HCT116 (cell line): ENCODE measurements at regions not wholly inside any gene's neighbourhood (a gene's known extent, or its start where the extent isn't known, plus 50 kb on each side); places are given as distances from the start of the nearest gene placed in this dataset.

ENCODE experiments used
- ATAC-seq: fragments of 200-7000 bp; cut with Tn5 transposase; 2 replicates; pipeline ENCODE4 v1.9.1; 2020; ENCODE audit warnings: mild to moderate bottlenecking, moderate library complexity
- BruUV-seq: library from RNA; stranded (reverse); fragments of 400-500 nt; replicated peaks from 2 replicates; lab custom pipeline; 2021; lab: Mats Ljungman, UMichigan
- CTCF ChIA-PET: fragments of 300-600 bp; sonication (Branson Sonifier 250); formaldehyde crosslinking; loops from one replicate; lab custom pipeline; 2021; ENCODE audit warnings: antibody characterized with exemption; lab: Charles Lee
- POLR2A ChIA-PET: fragments of 300-600, 350-600 bp; sonication (Branson Sonifier 250); formaldehyde crosslinking; loops from one replicate; lab custom pipeline; 2021; ENCODE audit warnings: antibody characterized with exemption; lab: Charles Lee
- RAD21 ChIA-PET, 2 experiments: fragments of 300-600 bp; sonication (Branson Sonifier 250); formaldehyde crosslinking; loops; one replicate each; lab custom pipeline; 2023; ENCODE audit warnings: low total read pairs in 2 of 2; ENCODE audit not compliant: uncharacterized antibody in 2 of 2, unreplicated experiment in 2 of 2, low non-redundant PET in 1 of 2; lab: Charles Lee
- DNase-seq: peaks from one replicate; pipeline ENCODE4 v3.0.0-alpha.2; 2010; ENCODE audit warnings: low read depth, low spot score
- H2AFZ ChIP-seq: fragments of 200-600 bp; shearing (Covaris generic), sonication (generic); 2 replicates; pipeline ENCODE4 v1.6.1; 2017; ENCODE audit warnings: low read depth, mixed run types, mixed read lengths, antibody characterized with exemption, low read length; ENCODE audit not compliant: poor library complexity, severe bottlenecking
- H3K27ac ChIP-seq: 2 replicates; pipeline ENCODE4 v1.5.1; 2012; ENCODE audit warnings: low read depth, low read length
- H3K27me3 ChIP-seq: fragments of 200-600 bp; sonication (generic); 2 replicates; pipeline ENCODE4 v1.6.1; 2016; ENCODE audit warnings: mixed run types, low read length, mixed read lengths; ENCODE audit not compliant: insufficient read depth
- H3K36me3 ChIP-seq, 2 experiments: fragments of 200-500 bp in 1 of 2; fragments of 200-600 bp in 1 of 2; sonication (Bioruptor generic) in 1 of 2; sonication (generic) in 1 of 2; 2 replicates each; pipeline versions ENCODE4 v1.5.1 to v1.6.1; 2014 to 2016; ENCODE audit warnings: low read length in 2 of 2, inconsistent platforms in 1 of 2, mixed read lengths in 1 of 2, mixed run types in 1 of 2; ENCODE audit not compliant: insufficient read depth in 2 of 2, control insufficient read depth in 1 of 2
- H3K4me1 ChIP-seq, 2 experiments: fragments of 200-600 bp in 1 of 2; sonication (generic) in 1 of 2; 2 replicates each; pipeline versions ENCODE4 v1.5.1 to v1.6.1; 2012 to 2017; ENCODE audit warnings: low read length in 2 of 2, inconsistent platforms in 1 of 2, mild to moderate bottlenecking in 1 of 2, mixed read lengths in 1 of 2, mixed run types in 1 of 2, moderate library complexity in 1 of 2; ENCODE audit not compliant: insufficient read depth in 2 of 2, control insufficient read depth in 1 of 2
- H3K4me2 ChIP-seq: fragments of 200-600 bp; sonication (generic); 2 replicates; pipeline ENCODE4 v1.6.1; 2017; ENCODE audit warnings: mixed run types, low read length, mixed read lengths
- H3K4me3 ChIP-seq, 2 experiments: fragments of 200-600 bp in 1 of 2; sonication (generic) in 1 of 2; replicated peaks in 1 of 2; 2 replicates each; pipeline ENCODE4 v1.5.1; 2011 to 2016; ENCODE audit warnings: low read length in 2 of 2, control low read depth in 1 of 2, low read depth in 1 of 2, mild to moderate bottlenecking in 1 of 2, mixed read lengths in 1 of 2, mixed run types in 1 of 2
- H3K79me2 ChIP-seq: fragments of 200-600 bp; sonication (generic); 2 replicates; pipeline ENCODE4 v1.6.1; 2017; ENCODE audit warnings: mild to moderate bottlenecking, mixed run types, low read length, moderate library complexity, mixed read lengths; ENCODE audit not compliant: insufficient read depth
- H3K9ac ChIP-seq: fragments of 200-600 bp; sonication (generic); 2 replicates; pipeline ENCODE4 v1.6.1; 2016; ENCODE audit warnings: low read length, mixed read lengths
- H3K9me2 ChIP-seq: fragments of 200-600 bp; sonication (generic), shearing (Covaris generic); 2 replicates; pipeline ENCODE4 v1.6.1; 2017; ENCODE audit warnings: mixed run types, mild to moderate bottlenecking, moderate library complexity; ENCODE audit not compliant: insufficient read depth
- H3K9me3 ChIP-seq, 2 experiments: fragments of 200-500 bp in 1 of 2; fragments of 200-600 bp in 1 of 2; sonication (Bioruptor generic) in 1 of 2; sonication (generic) in 1 of 2; 2 replicates each; pipeline ENCODE4 v1.6.1; 2014 to 2017; ENCODE audit warnings: low read length in 2 of 2, mixed read lengths in 2 of 2, inconsistent platforms in 1 of 2, low read depth in 1 of 2, mild to moderate bottlenecking in 1 of 2, mixed run types in 1 of 2, moderate library complexity in 1 of 2; ENCODE audit not compliant: control insufficient read depth in 1 of 2, insufficient read depth in 1 of 2
- H4K20me1 ChIP-seq: fragments of 200-600 bp; sonication (generic), shearing (Covaris generic); 2 replicates; pipeline ENCODE4 v1.6.1; 2017; ENCODE audit warnings: mixed run types, mild to moderate bottlenecking, moderate library complexity; ENCODE audit not compliant: insufficient read depth
- CBX3 ChIP-seq: IDR thresholded peaks from 2 replicates; pipeline ENCODE4 v1.6.1; 2012; ENCODE audit warnings: low read depth
- CEBPB ChIP-seq: IDR thresholded peaks from 2 replicates; pipeline ENCODE4 v1.6.1; 2012; ENCODE audit warnings: low read depth
- FOSL1 ChIP-seq: IDR thresholded peaks from 2 replicates; pipeline ENCODE4 v1.6.1; 2012; ENCODE audit warnings: low read depth
- RAD21 ChIP-seq: IDR thresholded peaks from 2 replicates; pipeline ENCODE4 v1.6.1; 2012; ENCODE audit warnings: low read depth, mild to moderate bottlenecking
- SP1 ChIP-seq: IDR thresholded peaks from 2 replicates; pipeline ENCODE4 v1.6.1; 2012; ENCODE audit warnings: low read depth
- SRF ChIP-seq: IDR thresholded peaks from 2 replicates; pipeline ENCODE4 v1.6.1; 2012; ENCODE audit warnings: low read depth
- YY1 ChIP-seq: IDR thresholded peaks from 2 replicates; pipeline ENCODE4 v1.6.1; 2011; ENCODE audit warnings: low read length, low read depth, moderate library complexity, mild to moderate bottlenecking; ENCODE audit not compliant: insufficient replicate concordance; ENCODE audit errors: extremely low read depth
- ZNF274 ChIP-seq: fragments of 200-500 bp; sonication (Bioruptor generic); IDR thresholded peaks from 2 replicates; pipeline ENCODE4 v1.6.1; 2014; ENCODE audit warnings: mild to moderate bottlenecking, low read depth, low read length, inconsistent platforms
- intact Hi-C: fragments of 100-400 bp; cut with micrococcal nuclease; formaldehyde crosslinking; loops from 2 replicates; pipeline ENCODE4 v1.10.0; 2022
- TF ChIP-seq, protein P1 (sequence below): IDR thresholded peaks from 2 replicates; pipeline ENCODE4 v1.6.1; 2011; ENCODE audit warnings: mild to moderate bottlenecking, low read length, moderate library complexity; ENCODE audit not compliant: insufficient replicate concordance; ENCODE audit errors: extremely low read depth
- TF ChIP-seq, protein P2 (sequence below): IDR thresholded peaks from 2 replicates; pipeline ENCODE4 v1.6.1; 2012
- TF ChIP-seq, protein P3 (sequence below): IDR thresholded peaks from 2 replicates; pipeline ENCODE4 v1.6.1; 2012; ENCODE audit warnings: low read depth

DNA sequence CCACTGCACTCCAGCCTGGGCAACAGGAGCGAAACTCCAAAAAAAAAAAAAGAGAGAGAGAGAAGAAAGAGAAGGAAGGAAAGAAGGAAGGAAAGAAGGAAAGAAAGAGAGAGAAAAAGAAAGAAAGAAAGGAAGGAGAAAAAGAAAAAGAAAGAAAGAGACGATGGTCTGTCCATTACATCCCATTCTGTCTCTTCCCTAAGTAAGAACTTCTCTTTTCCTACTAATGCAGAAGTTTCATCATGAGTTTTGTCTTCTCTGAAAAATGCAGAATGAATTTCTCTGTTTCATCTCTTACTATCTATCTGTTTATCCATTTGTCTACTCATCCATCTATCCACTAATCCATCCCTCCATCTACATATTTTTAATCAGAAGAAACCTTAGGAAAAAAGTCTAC lies 94.9 kb upstream of the MED13 start:
- BruUV-seq: no TSS peak
- no peaks in the 10 kb centered on the region for H3K79me2 ChIP-seq

More for the DNA sequence above, 94.9 kb upstream of the MED13 start:
- ATAC-seq (no peak), DNase-seq (no peak)
- Histone ChIP-seq H2AFZ (peak overlapping the region; percentile 56), H3K9me3 (no peaks in the 10 kb centered on the region), H3K9me2 (no peaks in the 10 kb centered on the region), H4K20me1 (no peaks in the 10 kb centered on the region), H3K4me1 (peaks cover 30 to 50% of the 10 kb centered on the region in 2 experiments), H3K4me2 (no peak overlapping the region), H3K4me3 (no peak overlapping the region), H3K9ac (no peak overlapping the region), H3K36me3 (no peaks in the 10 kb centered on the region), H3K27me3 (no peaks in the 10 kb centered on the region), H3K27ac (no peak overlapping the region)
- RAD21 ChIA-PET: interaction anchor here in 1 of 2 experiments (0.6 kb wide), 1 partner anchor 542 kb away, joined by 3 read pairs; no protein-coding TSS in a partner anchor
- intact Hi-C loops: no loop called here
- no peak for TF ChIP-seq YY1
- TF ChIP-seq SRF: no peak
- no peak for TF ChIP-seq CBX3
- TF ChIP-seq RAD21: no peak
- TF ChIP-seq, protein P1, sequence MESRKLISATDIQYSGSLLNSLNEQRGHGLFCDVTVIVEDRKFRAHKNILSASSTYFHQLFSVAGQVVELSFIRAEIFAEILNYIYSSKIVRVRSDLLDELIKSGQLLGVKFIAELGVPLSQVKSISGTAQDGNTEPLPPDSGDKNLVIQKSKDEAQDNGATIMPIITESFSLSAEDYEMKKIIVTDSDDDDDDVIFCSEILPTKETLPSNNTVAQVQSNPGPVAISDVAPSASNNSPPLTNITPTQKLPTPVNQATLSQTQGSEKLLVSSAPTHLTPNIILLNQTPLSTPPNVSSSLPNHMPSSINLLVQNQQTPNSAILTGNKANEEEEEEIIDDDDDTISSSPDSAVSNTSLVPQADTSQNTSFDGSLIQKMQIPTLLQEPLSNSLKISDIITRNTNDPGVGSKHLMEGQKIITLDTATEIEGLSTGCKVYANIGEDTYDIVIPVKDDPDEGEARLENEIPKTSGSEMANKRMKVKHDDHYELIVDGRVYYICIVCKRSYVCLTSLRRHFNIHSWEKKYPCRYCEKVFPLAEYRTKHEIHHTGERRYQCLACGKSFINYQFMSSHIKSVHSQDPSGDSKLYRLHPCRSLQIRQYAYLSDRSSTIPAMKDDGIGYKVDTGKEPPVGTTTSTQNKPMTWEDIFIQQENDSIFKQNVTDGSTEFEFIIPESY: no peak
- TF ChIP-seq ZNF274: no peak
- TF ChIP-seq CEBPB: no peak
- TF ChIP-seq, protein P2, sequence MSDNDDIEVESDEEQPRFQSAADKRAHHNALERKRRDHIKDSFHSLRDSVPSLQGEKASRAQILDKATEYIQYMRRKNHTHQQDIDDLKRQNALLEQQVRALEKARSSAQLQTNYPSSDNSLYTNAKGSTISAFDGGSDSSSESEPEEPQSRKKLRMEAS: no peak
- no peak for TF ChIP-seq SP1
- TF ChIP-seq FOSL1: no peak
- TF ChIP-seq, protein P3, sequence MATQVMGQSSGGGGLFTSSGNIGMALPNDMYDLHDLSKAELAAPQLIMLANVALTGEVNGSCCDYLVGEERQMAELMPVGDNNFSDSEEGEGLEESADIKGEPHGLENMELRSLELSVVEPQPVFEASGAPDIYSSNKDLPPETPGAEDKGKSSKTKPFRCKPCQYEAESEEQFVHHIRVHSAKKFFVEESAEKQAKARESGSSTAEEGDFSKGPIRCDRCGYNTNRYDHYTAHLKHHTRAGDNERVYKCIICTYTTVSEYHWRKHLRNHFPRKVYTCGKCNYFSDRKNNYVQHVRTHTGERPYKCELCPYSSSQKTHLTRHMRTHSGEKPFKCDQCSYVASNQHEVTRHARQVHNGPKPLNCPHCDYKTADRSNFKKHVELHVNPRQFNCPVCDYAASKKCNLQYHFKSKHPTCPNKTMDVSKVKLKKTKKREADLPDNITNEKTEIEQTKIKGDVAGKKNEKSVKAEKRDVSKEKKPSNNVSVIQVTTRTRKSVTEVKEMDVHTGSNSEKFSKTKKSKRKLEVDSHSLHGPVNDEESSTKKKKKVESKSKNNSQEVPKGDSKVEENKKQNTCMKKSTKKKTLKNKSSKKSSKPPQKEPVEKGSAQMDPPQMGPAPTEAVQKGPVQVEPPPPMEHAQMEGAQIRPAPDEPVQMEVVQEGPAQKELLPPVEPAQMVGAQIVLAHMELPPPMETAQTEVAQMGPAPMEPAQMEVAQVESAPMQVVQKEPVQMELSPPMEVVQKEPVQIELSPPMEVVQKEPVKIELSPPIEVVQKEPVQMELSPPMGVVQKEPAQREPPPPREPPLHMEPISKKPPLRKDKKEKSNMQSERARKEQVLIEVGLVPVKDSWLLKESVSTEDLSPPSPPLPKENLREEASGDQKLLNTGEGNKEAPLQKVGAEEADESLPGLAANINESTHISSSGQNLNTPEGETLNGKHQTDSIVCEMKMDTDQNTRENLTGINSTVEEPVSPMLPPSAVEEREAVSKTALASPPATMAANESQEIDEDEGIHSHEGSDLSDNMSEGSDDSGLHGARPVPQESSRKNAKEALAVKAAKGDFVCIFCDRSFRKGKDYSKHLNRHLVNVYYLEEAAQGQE: no peak
- POLR2A ChIA-PET: no interaction called here
- CTCF ChIA-PET: no interaction called here
